Posterior cingulate gyrus (tissue), 11 donors: ENCODE measurements at regions not wholly inside any gene's neighbourhood (a gene's known extent, or its start where the extent isn't known, plus 50 kb on each side); places are given as distances from the start of the nearest gene placed in this dataset.
"Not testable (repeated sequence)": the region's sequence is repeated elsewhere in the genome, so short reads cannot be mapped to it uniquely, and the experiment has no call there.

Experiments
- DNase-seq, 10 donors: peaks; one replicate each; pipeline versions ENCODE4 v3.0.0 to v3.0.0-alpha.2; 2020 to 2021; ENCODE audit warnings: mixed read lengths in 3 of 10
- intact Hi-C: fragments of 100-400 bp; cut with DNase I; formaldehyde crosslinking; loops from one replicate; pipeline ENCODE4 v1.15.1; 2023

GRCh38 chr3:177379045-177379444 lies 181.8 kb upstream of the TBL1XR1 start:
- DNase-seq = no peak

GRCh38 chr3:177381070-177381469 lies 183.8 kb upstream of the TBL1XR1 start:
- no peak for DNase-seq
- intact Hi-C loops = no loop called here

More at GRCh38 chr3:177379045-177379444, 181.8 kb upstream of the TBL1XR1 start:
- intact Hi-C loops = no loop called here

GRCh38 chr3:177382944-177383343 lies 185.7 kb upstream of the TBL1XR1 start:
- intact Hi-C loops = no loop called here
- no peak for DNase-seq

GRCh38 chr3:177385186-177385585 lies 187.9 kb upstream of the TBL1XR1 start:
- intact Hi-C loops = no loop called here
- DNase-seq = no peak

GRCh38 chr3:177385831-177386301 lies 188.6 kb upstream of the TBL1XR1 start:
- intact Hi-C loops = no loop called here
- DNase-seq = no peak

GRCh38 chr3:177388209-177388608 lies 190.9 kb upstream of the TBL1XR1 start:
- intact Hi-C loops = no loop called here
- no peak for DNase-seq

- DNase-seq, intact Hi-C loops: not testable (repeated sequence)
These were observed 197.1 kb upstream of the TBL1XR1 start for GRCh38 chr3:177394231-177395024.

GRCh38 chr3:177396733-177397132 lies 199.5 kb upstream of the TBL1XR1 start:
- intact Hi-C loops = no loop called here
- DNase-seq = no peak

- no peak for DNase-seq
- intact Hi-C loops = no loop called here
These were observed 204.1 kb upstream of the TBL1XR1 start for GRCh38 chr3:177401375-177401774.

GRCh38 chr3:177402533-177402932 lies 205.3 kb upstream of the TBL1XR1 start:
- no peak for DNase-seq
- intact Hi-C loops = no loop called here

- no peak for DNase-seq
- intact Hi-C loops = no loop called here
These were observed 207.9 kb upstream of the TBL1XR1 start for GRCh38 chr3:177405191-177405672.

GRCh38 chr3:177410730-177411129 lies 213.4 kb upstream of the TBL1XR1 start:
- no peak for DNase-seq
- intact Hi-C loops = no loop called here

- intact Hi-C loops = no loop called here
- no peak for DNase-seq
These were observed 213.9 kb upstream of the TBL1XR1 start for GRCh38 chr3:177411201-177411600.

GRCh38 chr3:177412677-177413170 lies 215.4 kb upstream of the TBL1XR1 start:
- intact Hi-C loops = not testable (repeated sequence)
- peak in 1 of 10 donors; percentile 61 for DNase-seq

GRCh38 chr3:177414093-177414492 lies 216.8 kb upstream of the TBL1XR1 start:
- DNase-seq = no peak
- intact Hi-C loops = no loop called here

- DNase-seq = no peak
- intact Hi-C loops = no loop called here
These were observed 221.5 kb upstream of the TBL1XR1 start for GRCh38 chr3:177418787-177419186.

GRCh38 chr3:177419904-177420601 lies 222.8 kb upstream of the TBL1XR1 start:
- peak in 1 of 10 donors; percentile 6 for DNase-seq
- intact Hi-C loops = no loop called here

- intact Hi-C loops = no loop called here
- DNase-seq = no peak
These were observed 223.6 kb upstream of the TBL1XR1 start for GRCh38 chr3:177420651-177421480.

GRCh38 chr3:177421481-177421785 lies 224.2 kb upstream of the TBL1XR1 start:
- intact Hi-C loops = no loop called here
- no peak for DNase-seq

- intact Hi-C loops = no loop called here
- no peak for DNase-seq
These were observed 227.2 kb upstream of the TBL1XR1 start for GRCh38 chr3:177424521-177424920.

- no peak for DNase-seq
- intact Hi-C loops = no loop called here
These were observed 227.8 kb upstream of the TBL1XR1 start for GRCh38 chr3:177425042-177425441.
